GM18951 (cell line): ENCODE measurements at regions not wholly inside any gene's neighbourhood (a gene's known extent, or its start where the extent isn't known, plus 50 kb on each side); places are given as distances from the start of the nearest gene placed in this dataset.

Experiments used
- POLR2A ChIP-seq: IDR thresholded peaks from 4 replicates; pipeline ENCODE4 v1.6.1; 2011; ENCODE audit warnings: mild to moderate bottlenecking; ENCODE audit not compliant: insufficient read length, insufficient read depth; ENCODE audit errors: extremely low read depth
- in situ Hi-C: fragments of 300-500 bp; cut with MboI; formaldehyde crosslinking; loops from one replicate; pipeline ENCODE4 v1.12.0; 2022; ENCODE audit warnings: low sequenced_read_pairs, mixed read lengths, inconsistent platforms; ENCODE audit not compliant: unreplicated experiment

DNA sequence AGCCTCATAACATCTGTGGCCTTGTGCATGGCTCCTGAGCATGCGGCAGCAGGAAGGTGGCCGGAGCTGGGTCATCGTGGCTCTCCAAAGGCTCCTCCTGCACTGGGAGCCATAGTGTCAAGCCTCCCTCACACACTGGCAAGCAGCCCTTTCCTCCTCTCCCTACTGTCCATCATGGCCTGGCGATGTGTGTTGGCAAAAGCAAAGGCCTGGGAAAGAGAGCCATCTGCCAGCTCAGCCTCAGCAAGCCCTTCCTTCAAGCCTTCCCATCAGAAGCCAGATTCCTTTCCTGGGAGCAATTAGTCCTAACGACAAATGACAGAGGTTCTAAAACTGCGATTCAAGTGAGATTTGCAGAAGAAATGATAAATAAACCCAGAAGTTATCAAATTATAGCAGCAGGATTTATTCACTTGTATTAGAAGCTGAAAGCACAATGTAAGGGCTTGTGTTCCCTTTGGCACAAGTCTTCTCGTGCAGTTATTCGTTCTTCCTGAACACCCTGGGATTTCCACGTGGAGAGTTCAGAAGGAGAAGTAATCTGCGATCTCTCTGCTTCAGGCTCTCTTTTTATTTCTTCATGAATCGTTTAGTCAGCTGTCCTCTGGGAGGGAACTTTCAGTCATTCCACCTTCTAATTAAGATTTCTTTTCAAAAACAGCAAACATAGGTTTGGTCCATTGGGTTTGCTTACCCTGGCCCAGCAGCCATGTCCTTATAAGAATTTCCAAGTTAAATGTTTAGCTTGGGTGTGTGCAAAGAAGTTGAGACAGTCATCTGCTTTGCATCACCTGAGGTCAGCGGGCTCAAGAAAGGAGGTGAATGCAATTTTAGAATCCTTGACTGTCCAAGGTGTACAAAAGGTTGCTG is 110.3 kb upstream of the TMC3 start:
- TF ChIP-seq POLR2A, result no peak
- in situ Hi-C loops, result loop anchor here (25.0 kb wide), 1 partner anchor 453 kb away; no protein-coding TSS in a partner anchor

GRCh38 chr15:81483496-81483895 is 109.5 kb upstream of the TMC3 start:
- in situ Hi-C loops, result loop anchor here (25.0 kb wide), 1 partner anchor 454 kb away; no protein-coding TSS in a partner anchor
- no peak for TF ChIP-seq POLR2A

GRCh38 chr15:81481346-81481745 is 107.3 kb upstream of the TMC3 start:
- in situ Hi-C loops, result loop anchor here (25.0 kb wide), 1 partner anchor 456 kb away; no protein-coding TSS in a partner anchor
- TF ChIP-seq POLR2A, result no peak

DNA sequence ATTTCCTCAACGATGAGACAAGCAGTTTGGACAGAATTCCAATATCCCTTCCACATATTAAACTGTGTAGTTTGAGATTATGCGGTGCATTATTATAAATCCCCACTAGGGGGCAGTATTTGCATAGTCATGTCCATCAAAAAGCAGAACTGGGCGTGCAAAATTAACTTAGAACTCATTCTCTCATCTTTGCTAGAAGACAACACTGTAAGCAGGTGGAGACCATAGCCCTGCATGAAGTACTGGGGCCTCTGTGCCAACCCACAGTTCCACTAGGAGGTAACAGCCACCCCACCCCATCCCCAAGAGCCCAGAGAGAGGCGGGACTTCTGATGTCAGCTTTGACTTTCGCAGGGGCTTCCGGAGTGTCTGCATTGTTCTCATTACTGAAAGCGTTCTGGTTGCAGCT is 106.6 kb upstream of the TMC3 start:
- in situ Hi-C loops, result loop anchor here (25.0 kb wide), 1 partner anchor 457 kb away; no protein-coding TSS in a partner anchor
- no peak for TF ChIP-seq POLR2A

- in situ Hi-C loops, result loop anchor here (25.0 kb wide), 1 partner anchor 459 kb away; no protein-coding TSS in a partner anchor
- no peak for TF ChIP-seq POLR2A
Measured at GRCh38 chr15:81478354-81478753, 104.3 kb upstream of the TMC3 start.

DNA sequence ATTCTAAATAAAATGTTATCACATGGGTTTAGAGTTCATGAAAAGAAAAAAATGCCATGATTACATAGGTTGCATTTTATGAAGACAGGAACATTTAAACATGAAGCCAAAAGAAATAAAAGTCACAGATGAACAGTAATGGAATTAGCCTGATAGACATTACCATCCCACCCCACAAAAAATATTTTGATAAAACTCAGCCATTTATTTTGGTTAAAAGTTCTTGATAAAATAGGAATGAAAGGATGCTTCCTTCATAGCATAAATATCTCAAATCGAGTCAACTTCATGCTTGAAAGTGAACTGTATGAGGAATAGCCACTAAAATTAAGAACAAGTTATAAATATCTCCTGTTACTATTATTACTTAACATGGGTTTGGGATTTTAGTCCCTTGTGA is 101.9 kb upstream of the TMC3 start:
- in situ Hi-C loops, result loop anchor here (25.0 kb wide), 1 partner anchor 461 kb away; no protein-coding TSS in a partner anchor
- TF ChIP-seq POLR2A, result no peak

- TF ChIP-seq POLR2A, result no peak
- in situ Hi-C loops, result loop anchor here (25.0 kb wide), 1 partner anchor 462 kb away; no protein-coding TSS in a partner anchor
Measured at GRCh38 chr15:81475471-81475870, 101.5 kb upstream of the TMC3 start.

- TF ChIP-seq POLR2A, result no peak
Measured at GRCh38 chr15:81473946-81474345, 99.9 kb upstream of the TMC3 start.

DNA sequence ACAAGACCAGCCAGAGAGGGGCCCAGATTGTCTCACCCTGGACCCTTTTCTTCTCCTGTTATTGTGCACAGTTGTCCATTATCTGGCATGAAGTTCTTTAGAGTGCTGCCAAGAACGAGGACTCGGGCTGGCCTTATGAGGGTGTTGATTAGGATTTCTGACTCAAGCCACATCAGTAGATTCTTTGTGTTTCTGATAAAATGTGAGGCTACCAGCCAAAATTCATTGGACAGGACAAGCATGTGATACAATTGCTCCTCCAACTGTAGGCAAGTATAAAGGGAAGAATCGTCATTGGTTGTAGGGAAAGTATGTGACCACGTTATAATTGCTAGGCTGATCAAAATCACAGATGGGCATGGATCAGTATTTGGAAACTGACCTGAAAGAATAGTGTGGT is 99.2 kb upstream of the TMC3 start:
- in situ Hi-C loops, result no loop called here
- TF ChIP-seq POLR2A, result no peak

More at GRCh38 chr15:81473946-81474345, 99.9 kb upstream of the TMC3 start:
- in situ Hi-C loops, result no loop called here

GRCh38 chr15:81471151-81471550 is 97.1 kb upstream of the TMC3 start:
- TF ChIP-seq POLR2A, result no peak
- in situ Hi-C loops, result no loop called here

GRCh38 chr15:81469154-81469553 is 95.1 kb upstream of the TMC3 start:
- no peak for TF ChIP-seq POLR2A
- in situ Hi-C loops, result no loop called here

DNA sequence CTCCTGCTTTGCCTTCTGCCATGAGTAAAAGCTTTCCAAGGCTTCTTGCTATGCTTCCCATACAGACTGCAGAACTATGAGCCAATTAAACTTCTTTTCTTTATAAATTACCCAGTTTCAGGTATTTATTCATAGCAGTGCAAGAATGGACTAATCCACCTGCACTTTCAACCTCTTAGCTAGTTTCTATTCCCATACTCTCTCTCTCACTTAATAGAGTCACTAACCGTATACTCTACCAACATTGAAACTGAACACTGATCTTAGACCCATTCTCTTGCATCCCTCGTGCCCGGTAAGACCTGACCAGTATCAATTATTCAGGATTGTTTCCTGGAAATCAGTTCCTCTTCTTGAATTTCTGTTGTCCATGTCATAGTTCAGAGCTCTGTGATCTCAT is 92.7 kb upstream of the TMC3 start:
- in situ Hi-C loops, result no loop called here

GRCh38 chr15:81454024-81454423 is 80.0 kb upstream of the TMC3 start:
- no peak for TF ChIP-seq POLR2A
- in situ Hi-C loops, result no loop called here

More for the DNA sequence above, 92.7 kb upstream of the TMC3 start:
- no peak for TF ChIP-seq POLR2A

GRCh38 chr15:81450721-81451120 is 76.7 kb upstream of the TMC3 start:
- in situ Hi-C loops, result no loop called here
- TF ChIP-seq POLR2A, result no peak
